Activated naive CD4-positive, alpha-beta T cell treated with anti-CD3 and anti-CD28 coated beads, Interleukin-2, amount 10 ng/mL, durations not matched to agents 7 days and 5 days (primary cell): ENCODE measurements at regions not wholly inside any gene's neighbourhood (a gene's known extent, or its start where the extent isn't known, plus 50 kb on each side); places are given as distances from the start of the nearest gene placed in this dataset.
"Not testable (repeated sequence)": the region's sequence is repeated elsewhere in the genome, so short reads cannot be mapped to it uniquely, and the experiment has no call there.

ENCODE experiments used
- CTCF ChIA-PET: fragments of 350-600 bp; sonication (Branson Sonifier 250); formaldehyde crosslinking; loops from one replicate; lab custom pipeline; 2021; ENCODE audit warnings: antibody characterized with exemption; lab: Charles Lee
- DNase-seq: peaks from one replicate; pipeline ENCODE4 v3.0.0-alpha.2; 2020
- H3K27ac Mint-ChIP-seq: one replicate; pipeline ENCODE4 v1.8.0; 2021; ENCODE audit warnings: mild to moderate bottlenecking, moderate library complexity, mixed read lengths
- H3K27me3 Mint-ChIP-seq: one replicate; pipeline ENCODE4 v1.8.0; 2021; ENCODE audit warnings: mild to moderate bottlenecking, mixed read lengths
- H3K36me3 Mint-ChIP-seq: one replicate; pipeline ENCODE4 v1.8.0; 2021; ENCODE audit warnings: mixed read lengths
- H3K4me1 Mint-ChIP-seq: one replicate; pipeline ENCODE4 v1.8.0; 2021; ENCODE audit warnings: mixed read lengths
- H3K4me3 Mint-ChIP-seq: one replicate; pipeline ENCODE4 v1.8.0; 2021; ENCODE audit warnings: mild to moderate bottlenecking, moderate library complexity, mixed read lengths
- H3K9me3 Mint-ChIP-seq: one replicate; pipeline ENCODE4 v1.8.0; 2021; ENCODE audit warnings: mixed read lengths

DNA sequence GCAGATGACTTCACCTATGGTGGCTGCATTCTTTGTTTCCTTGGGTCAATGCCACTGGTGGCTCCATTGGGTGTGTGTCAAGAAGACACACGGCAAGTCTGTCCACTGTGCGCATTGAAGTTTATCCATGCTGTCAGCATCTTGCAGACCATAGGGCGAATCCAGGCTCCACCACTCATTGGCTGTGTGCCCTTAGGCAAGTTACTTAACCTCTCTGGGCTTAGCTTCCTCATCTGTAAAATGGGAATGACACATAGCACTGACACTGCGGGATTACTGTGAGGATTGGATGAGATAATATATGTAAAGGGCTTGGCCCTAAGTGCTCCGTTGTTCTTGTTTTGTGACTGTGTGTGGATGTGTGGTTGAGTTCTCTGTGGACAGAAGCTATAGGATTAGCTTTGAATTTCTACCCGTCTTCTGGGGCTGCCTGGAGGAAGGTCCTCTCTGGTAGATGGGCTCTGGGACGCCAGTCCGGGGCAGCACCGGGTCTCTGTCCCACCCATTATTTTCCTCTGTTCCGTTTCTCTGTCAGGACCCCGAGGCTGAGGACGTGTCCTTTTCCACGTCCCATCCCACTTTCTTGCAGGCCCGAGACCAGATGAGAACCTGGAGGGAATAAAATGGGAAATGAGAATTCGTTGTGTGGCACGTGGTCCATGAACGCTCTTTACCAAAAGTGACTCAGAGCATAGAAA is 178.4 kb downstream of the IRF8 start:
- H3K27ac Mint-ChIP-seq: no peak overlapping the region
- CTCF ChIA-PET: no interaction called here
- no peak for DNase-seq
- peaks cover 7% of the 10 kb centered on the region for H3K27me3 Mint-ChIP-seq
- no peak overlapping the region for H3K4me3 Mint-ChIP-seq
- no peaks in the 10 kb centered on the region for H3K9me3 Mint-ChIP-seq
- H3K36me3 Mint-ChIP-seq: no peaks in the 10 kb centered on the region
- H3K4me1 Mint-ChIP-seq: no peaks in the 10 kb centered on the region

DNA sequence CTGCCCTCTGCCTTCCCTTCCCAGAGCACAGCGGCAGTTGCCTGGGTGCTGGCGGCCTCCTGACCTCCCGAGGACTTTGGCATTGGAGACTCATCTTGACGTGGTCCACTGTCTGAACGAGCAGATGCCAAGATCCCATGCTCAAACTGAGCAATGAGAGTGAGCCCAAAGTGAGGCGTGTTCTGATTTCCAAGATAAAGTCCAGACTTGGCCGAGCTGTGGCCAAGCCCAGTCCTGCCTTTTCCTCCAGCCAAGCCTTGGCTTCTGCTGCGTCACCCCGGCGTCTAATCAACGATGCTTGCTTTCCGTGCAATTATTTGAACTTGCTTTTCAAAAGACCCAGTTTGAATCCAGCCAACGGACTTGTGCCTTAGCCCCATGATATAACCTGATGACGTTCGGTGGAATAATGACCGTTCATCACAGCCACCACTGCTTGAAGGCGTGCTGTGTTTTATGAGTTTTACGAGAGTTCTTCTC is 179.2 kb downstream of the IRF8 start:
- H3K9me3 Mint-ChIP-seq: no peaks in the 10 kb centered on the region
- no peaks in the 10 kb centered on the region for H3K4me1 Mint-ChIP-seq
- DNase-seq: no peak
- no peaks in the 10 kb centered on the region for H3K36me3 Mint-ChIP-seq
- no peak overlapping the region for H3K4me3 Mint-ChIP-seq
- H3K27me3 Mint-ChIP-seq: no peaks in the 10 kb centered on the region
- no peak overlapping the region for H3K27ac Mint-ChIP-seq
- CTCF ChIA-PET: no interaction called here

DNA sequence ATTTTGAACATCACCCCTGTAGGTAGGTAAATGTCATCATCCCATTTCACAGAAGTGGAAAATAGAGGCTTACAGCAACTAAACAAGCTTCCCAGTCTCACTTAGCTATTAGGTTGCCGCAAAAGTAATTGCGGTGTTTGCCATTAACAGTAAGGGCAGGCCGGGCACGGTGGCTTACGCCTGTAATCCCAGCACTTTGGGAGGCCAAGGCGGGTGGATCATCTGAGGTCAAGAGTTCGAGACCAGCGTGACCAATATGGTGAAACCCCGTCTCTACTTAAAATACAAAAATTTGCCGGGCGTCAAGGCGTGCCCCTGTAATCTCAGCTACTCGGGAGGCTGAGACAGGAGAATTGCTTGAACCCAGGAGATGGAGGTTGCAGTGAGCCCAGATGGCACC is 179.7 kb downstream of the IRF8 start:
- H3K27me3 Mint-ChIP-seq, CTCF ChIA-PET, H3K4me1 Mint-ChIP-seq, DNase-seq, H3K9me3 Mint-ChIP-seq, H3K36me3 Mint-ChIP-seq, H3K27ac Mint-ChIP-seq, H3K4me3 Mint-ChIP-seq: not testable (repeated sequence)

DNA sequence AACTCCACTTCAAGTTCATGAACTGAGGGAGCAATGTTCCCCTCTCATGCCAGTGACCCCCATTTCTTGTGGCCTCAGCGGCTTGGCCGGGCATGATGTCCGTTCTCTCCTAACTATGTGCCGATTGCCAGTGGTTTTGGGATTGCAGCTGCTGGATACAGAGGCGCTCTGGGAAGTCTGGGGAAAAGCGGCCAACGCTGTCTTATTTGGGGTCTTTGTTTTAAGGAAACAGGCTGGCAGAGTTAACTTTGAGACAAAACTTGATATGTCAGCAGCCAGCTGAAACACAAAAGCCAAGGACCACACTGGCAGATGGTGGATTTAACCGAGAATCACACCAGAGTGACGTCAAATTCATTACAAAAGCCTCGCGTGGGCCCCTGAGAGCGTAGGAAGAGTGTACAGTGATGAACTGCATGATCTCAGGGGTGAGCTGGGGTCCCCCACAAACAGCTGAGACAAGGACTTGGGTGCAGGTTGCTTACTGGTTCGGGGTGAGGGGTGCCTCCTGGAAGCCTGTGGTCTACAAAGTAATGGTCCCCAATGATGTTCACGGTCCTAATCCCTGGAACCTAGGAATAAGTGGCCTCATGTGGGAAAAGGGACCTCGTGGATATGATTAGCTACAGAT is 180.4 kb downstream of the IRF8 start:
- CTCF ChIA-PET: no interaction called here
- H3K9me3 Mint-ChIP-seq: no peaks in the 10 kb centered on the region

DNA sequence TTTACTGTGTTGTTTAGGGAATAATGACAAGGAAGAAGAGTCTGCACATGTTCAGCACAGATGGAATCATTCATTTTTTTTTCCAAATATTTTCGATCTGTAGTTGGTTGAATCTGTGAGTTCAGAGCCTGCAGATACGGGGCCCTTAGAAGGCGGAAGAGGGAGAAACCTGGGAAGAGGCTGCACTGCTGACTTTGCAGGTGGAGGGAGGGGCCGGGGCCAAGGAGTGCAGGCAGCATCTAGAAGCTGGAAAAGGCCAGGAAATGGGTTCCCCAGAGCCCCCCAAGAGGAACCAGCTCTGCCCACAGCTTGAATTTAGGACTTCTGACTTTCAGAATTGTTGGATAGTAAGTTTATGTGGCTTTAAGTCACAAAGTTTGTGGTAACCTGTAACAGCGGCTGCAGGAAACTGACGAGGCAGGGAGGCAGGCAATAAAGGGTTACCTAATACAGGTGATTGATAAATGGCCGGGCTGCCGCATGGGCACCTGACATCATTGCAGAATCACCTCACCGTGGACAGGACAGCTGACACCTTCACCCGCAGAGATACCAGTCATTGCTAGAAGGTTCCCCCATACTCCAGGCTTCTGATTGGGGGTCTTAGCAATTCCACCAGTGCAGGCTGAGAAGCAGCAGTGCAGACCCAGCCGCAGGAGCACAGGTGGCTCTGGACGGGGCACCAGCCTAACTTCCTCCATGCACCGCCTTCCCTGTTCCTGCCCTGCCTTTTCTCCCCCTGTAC is 181.3 kb downstream of the IRF8 start:
- no peak for DNase-seq
- no peaks in the 10 kb centered on the region for H3K36me3 Mint-ChIP-seq
- H3K27ac Mint-ChIP-seq: no peak overlapping the region
- no peaks in the 10 kb centered on the region for H3K9me3 Mint-ChIP-seq
- no peaks in the 10 kb centered on the region for H3K27me3 Mint-ChIP-seq
- CTCF ChIA-PET: no interaction called here
- H3K4me1 Mint-ChIP-seq: no peaks in the 10 kb centered on the region
- no peak overlapping the region for H3K4me3 Mint-ChIP-seq

More for the DNA sequence above, 180.4 kb downstream of the IRF8 start:
- no peaks in the 10 kb centered on the region for H3K36me3 Mint-ChIP-seq
- H3K4me3 Mint-ChIP-seq: no peak overlapping the region
- no peak for DNase-seq
- H3K4me1 Mint-ChIP-seq: no peaks in the 10 kb centered on the region
- no peaks in the 10 kb centered on the region for H3K27me3 Mint-ChIP-seq
- no peak overlapping the region for H3K27ac Mint-ChIP-seq

DNA sequence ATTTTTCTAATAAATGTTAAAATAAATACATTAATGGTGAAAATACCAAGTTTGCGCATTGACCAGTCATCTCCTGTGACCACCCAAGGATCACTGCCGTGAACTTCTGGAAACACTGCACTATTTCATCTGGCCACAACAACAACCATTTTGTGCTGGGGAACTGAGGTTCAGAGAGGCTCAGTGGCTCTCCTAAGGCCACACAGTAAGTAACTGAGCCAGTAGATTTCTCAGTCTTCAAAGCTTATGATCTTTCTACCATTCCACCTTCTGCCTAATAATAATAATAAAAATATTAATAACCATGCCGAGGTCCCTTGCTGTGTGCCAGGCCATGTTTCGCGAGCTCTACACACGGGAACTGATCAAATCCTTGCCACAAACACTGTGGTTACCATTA is 182.0 kb downstream of the IRF8 start:
- Mint-ChIP-seq H3K9me3 (no peaks in the 10 kb centered on the region), H3K27ac (no peak overlapping the region), H3K27me3 (no peaks in the 10 kb centered on the region), H3K4me3 (no peak overlapping the region), H3K36me3 (no peaks in the 10 kb centered on the region), H3K4me1 (no peaks in the 10 kb centered on the region)
- CTCF ChIA-PET: no interaction called here
- DNase-seq: no peak

DNA sequence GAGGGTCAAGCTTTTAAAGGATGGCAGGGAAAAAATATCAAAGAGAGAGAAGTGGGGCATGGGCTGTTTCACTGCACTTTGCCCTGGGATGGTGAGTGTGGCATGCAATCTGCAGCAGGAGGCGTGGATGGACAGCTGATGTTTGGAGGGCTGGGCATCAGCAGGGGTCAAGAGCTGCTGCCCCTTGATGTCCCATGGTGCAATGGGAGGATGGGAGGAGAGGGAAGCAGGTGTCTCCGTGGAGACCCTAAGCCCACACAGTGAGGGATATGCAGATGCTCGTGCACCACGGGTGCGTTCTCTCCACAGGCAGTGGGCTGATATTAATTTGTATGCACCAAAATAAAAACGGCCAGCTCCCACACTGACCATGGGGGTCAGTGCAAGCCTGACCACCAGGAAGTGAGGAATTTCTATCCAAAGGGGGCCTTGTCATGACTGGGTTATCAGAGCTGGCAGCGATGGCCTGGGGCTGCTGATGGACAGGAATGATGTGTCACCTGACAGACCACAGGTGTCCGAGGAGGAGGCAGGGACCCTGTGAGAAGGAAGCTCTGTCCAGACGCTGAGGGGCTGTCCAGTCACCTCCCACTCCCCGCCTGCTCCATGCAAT is 183.6 kb downstream of the IRF8 start:
- Mint-ChIP-seq H3K27ac (no peak overlapping the region), H3K27me3 (no peaks in the 10 kb centered on the region), H3K9me3 (no peaks in the 10 kb centered on the region), H3K4me3 (no peak overlapping the region), H3K36me3 (no peaks in the 10 kb centered on the region), H3K4me1 (no peaks in the 10 kb centered on the region)
- DNase-seq: no peak
- CTCF ChIA-PET: no interaction called here

DNA sequence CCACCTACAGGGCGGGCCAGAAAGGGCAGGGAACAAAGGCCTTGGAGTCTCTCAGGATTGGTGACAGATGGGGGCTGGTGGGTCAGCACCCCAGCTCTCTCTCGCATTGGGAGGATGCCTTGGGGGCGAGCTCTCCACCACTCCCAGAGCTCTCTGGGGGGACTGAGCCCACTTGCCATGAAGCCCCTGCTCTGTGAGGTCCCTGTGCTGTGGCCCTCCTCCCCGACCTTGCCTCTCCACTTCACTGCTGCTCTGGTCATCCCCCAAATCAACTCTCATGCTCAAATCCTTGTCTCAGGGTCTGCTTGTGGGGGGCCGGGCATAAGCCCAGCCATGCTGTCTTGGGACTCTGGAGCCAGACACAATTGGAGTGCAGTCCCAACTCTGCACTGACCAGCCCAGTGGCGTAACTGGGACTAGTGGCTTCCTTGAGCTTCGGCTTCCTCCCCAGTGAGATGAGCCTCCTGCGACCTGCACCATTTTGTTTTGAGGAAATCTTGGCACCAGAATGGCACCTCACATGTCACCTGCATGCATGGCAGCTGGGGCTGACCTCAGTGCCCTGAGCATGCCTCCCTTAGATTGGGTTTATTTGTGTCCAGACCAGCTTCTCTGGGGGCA is 184.5 kb downstream of the IRF8 start:
- no peak for DNase-seq
- no peaks in the 10 kb centered on the region for H3K4me1 Mint-ChIP-seq
- no peak overlapping the region for H3K27ac Mint-ChIP-seq
- H3K27me3 Mint-ChIP-seq: no peaks in the 10 kb centered on the region
- no peak overlapping the region for H3K4me3 Mint-ChIP-seq
- no peaks in the 10 kb centered on the region for H3K36me3 Mint-ChIP-seq
- H3K9me3 Mint-ChIP-seq: no peaks in the 10 kb centered on the region
- CTCF ChIA-PET: no interaction called here

DNA sequence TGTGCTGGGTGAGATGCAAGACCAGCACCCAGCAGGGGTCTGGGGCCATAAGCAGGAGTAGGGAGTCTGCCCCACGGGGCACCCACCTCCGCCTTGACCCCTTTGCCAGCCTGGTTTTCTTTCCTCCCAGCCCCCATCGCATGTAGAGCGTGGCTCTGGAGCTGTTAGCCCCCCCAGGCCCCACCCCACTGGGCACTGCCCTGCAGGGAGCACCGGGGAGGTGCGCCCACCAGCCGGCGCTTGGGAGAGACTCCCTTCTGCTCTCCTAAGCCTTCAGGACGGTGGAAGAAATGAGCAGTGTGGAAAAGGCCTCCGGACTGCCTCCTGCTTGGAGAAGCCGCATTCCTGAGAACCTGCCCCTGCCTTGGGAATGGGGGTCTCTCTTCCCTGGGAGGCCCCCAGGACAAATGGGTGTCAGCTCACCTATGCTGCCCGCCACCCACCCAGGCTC is 186.2 kb downstream of the IRF8 start:
- H3K9me3 Mint-ChIP-seq: no peaks in the 10 kb centered on the region
- H3K27ac Mint-ChIP-seq: no peak overlapping the region
- no peak overlapping the region for H3K4me3 Mint-ChIP-seq
- CTCF ChIA-PET: no interaction called here
- no peaks in the 10 kb centered on the region for H3K27me3 Mint-ChIP-seq
- H3K36me3 Mint-ChIP-seq: no peaks in the 10 kb centered on the region
- no peak for DNase-seq
- peaks cover 6% of the 10 kb centered on the region for H3K4me1 Mint-ChIP-seq

DNA sequence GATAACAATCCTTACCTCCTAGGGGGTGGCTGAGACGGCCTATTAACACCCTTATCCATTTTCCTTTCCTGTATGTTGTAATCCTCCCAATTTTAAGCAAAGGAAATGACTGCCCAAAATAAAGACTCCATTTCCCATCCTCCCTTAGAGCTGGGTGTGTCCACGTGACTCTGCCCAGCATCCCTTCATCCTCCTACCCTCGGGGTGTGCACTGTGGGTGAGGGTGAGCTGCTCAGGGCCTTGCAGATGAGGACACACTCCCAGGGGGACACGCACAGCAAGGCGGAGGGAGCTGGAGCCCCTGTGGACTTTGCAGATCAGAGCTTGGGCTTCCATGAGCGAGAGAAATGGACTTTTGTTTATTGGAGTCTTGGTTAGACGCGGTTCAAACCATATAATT is 186.8 kb downstream of the IRF8 start:
- DNase-seq: no peak
- Mint-ChIP-seq H3K9me3 (no peaks in the 10 kb centered on the region), H3K27ac (no peak overlapping the region), H3K4me1 (peaks cover 6% of the 10 kb centered on the region), H3K27me3 (no peaks in the 10 kb centered on the region), H3K36me3 (no peaks in the 10 kb centered on the region), H3K4me3 (no peak overlapping the region)
- CTCF ChIA-PET: no interaction called here

DNA sequence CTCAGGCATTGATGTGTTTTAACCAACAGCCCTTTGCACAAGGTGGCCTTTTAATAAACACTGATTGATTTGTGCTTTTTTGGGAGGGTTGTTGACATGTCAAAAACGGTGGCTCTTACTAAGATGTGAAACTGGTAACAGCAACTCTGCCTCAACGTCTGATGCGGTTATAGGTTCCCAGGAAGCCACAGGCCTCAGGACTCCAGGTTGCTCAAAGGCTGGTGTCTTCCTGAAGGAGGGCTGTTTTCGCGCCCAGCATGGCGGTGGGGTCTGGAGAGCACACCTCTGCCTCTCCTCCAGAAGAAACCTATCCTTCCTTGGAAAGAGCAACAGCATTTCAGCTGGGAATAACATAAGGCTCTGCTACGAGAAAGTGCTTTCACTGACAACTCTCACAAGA is 187.5 kb downstream of the IRF8 start:
- H3K4me3 Mint-ChIP-seq: no peak overlapping the region
- H3K27ac Mint-ChIP-seq: no peak overlapping the region
- no peaks in the 10 kb centered on the region for H3K27me3 Mint-ChIP-seq
- peaks cover 6% of the 10 kb centered on the region for H3K4me1 Mint-ChIP-seq
- H3K9me3 Mint-ChIP-seq: no peaks in the 10 kb centered on the region
- CTCF ChIA-PET: no interaction called here
- no peaks in the 10 kb centered on the region for H3K36me3 Mint-ChIP-seq
- DNase-seq: no peak

DNA sequence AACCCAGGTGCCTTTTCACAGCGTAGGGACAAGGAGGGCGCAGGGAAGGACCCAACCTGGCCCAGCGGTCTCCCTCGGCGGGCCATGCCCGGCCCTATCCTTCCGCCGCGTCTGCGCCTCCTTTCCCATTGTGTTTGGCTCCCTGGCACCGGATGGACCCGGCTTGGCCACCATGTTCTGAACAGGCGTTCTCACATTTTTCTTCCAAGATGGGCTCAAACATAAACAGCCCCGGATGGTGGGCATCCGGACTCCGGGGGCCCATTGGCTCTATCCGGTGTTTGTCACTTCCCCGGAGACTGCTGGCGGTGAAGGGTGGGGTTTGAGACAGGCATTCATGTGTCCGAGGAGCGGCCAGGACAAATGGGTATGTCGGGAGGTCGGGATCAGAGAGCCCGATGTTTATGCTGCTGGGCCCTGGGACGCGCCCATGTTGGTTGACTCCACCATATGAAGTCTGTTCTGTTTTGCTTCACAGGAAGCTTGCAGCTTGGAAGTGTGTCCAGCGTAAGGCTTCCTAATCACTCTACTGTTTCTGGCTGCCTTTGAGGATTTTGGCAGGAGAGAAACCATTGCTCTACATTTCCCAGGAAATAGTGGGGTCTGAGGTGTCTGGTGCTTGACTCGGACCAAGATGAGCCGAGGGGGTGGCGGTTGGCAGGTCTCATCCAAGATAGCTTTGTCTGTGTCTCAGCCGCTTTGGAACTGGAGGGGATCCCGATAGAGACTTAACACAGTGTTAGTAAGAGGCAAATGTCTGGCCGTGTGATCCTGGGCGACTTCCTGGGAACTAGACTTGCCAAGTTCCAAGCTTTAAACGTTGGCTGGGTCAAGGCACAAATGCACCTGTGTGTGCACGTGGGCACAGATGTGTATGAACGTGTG is 188.3 kb downstream of the IRF8 start:
- Mint-ChIP-seq H3K36me3 (no peaks in the 10 kb centered on the region), H3K9me3 (no peaks in the 10 kb centered on the region), H3K27me3 (no peaks in the 10 kb centered on the region), H3K4me3 (no peak overlapping the region), H3K27ac (no peak overlapping the region), H3K4me1 (peaks cover 6% of the 10 kb centered on the region)
- CTCF ChIA-PET: no interaction called here
- no peak for DNase-seq

DNA sequence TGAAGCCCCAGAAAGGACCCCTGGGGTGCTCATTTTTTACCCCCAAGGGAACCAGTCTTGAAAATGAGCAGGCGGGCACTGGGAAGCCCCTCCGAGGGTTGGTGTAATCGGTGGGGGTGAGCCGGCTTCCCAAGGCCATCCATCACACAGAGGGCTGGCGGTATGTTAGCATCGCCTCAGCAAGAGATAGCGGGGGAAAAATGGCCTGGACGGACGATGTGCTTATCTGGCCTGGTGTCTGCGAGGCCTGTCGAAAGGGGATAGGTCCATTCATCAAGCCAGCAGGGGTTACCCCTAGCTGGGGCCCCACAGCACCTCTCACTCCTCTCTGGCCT is 188.9 kb downstream of the IRF8 start:
- DNase-seq: no peak
- Mint-ChIP-seq H3K27ac (no peak overlapping the region), H3K36me3 (no peaks in the 10 kb centered on the region), H3K9me3 (no peaks in the 10 kb centered on the region), H3K4me1 (peaks cover 6% of the 10 kb centered on the region), H3K4me3 (no peak overlapping the region), H3K27me3 (no peaks in the 10 kb centered on the region)
- CTCF ChIA-PET: no interaction called here
